Umbilical cord (tissue), 1 donor: ENCODE measurements at regions not wholly inside any gene's neighbourhood (a gene's known extent, or its start where the extent isn't known, plus 50 kb on each side); places are given as distances from the start of the nearest gene placed in this dataset.
"Not testable (repeated sequence)": the region's sequence is repeated elsewhere in the genome, so short reads cannot be mapped to it uniquely, and the experiment has no call there.

Source experiments
- DNase-seq: peaks from one replicate; pipeline ENCODE4 v3.0.0-alpha.2; 2015; ENCODE audit warnings: low spot score

GRCh38 chr13:110045202-110045601 is 258.8 kb upstream of the IRS2 start:
- no peak for DNase-seq

DNA sequence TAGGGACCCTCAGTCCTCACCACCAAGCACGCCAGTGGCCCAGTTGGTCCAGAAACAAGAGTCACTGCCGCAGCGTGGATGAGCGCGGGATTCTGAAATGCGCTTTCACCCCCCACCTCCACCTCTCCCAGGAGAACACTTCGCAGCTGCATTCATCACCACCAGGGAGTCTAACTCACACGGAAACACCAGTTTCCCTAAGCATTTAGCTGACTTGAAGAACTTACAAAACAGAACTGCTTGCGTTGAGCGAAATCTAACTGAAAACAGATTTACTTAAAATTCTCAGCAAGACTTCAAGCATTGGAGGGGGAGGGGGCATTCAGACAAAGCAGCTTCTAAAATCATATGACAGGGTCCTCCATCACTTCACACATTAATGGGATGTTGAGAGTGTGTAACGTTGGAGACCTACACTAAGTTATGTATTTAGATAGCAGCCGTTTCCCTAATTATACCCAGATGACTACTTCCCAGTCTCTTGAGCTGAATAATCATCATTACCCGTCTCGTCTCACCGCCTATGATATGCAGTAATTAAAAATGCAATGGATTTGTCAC is 258.2 kb upstream of the IRS2 start:
- peak; percentile 24 for DNase-seq

- peak; percentile 8 for DNase-seq
These were observed 256.0 kb upstream of the IRS2 start for GRCh38 chr13:110042253-110042950.

GRCh38 chr13:110041638-110042037 is 255.3 kb upstream of the IRS2 start:
- DNase-seq = not testable (repeated sequence)

DNA sequence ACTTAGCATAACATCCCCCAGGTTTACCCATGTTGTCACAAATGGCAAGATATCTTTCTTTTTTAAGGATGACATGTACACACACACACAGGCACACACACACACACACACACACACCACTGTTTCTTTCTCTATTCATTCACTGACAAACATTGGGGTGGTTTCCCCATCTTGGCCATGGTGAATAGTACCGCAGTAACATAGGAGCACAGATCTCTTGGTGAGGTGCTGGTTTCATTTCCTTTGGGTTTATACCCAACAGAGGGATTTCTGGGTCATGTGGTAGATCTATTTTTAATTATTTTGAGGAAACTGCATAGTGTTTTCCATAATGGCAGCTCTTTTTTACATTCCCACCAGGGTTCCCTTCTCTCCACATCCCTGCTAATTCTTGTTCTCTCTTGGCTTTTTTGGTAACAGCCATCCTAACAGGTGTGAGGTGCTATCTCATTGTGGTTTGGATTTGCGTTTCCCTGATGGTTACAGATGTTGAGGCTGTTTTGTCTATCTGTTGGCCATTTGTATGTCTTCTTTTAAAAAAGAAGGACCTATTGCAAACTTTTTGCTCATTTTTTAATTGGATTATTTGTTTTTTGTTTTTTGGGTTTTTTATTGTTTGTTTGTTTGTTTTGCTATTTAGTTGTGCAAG is 251.7 kb upstream of the IRS2 start:
- DNase-seq = no peak

DNA sequence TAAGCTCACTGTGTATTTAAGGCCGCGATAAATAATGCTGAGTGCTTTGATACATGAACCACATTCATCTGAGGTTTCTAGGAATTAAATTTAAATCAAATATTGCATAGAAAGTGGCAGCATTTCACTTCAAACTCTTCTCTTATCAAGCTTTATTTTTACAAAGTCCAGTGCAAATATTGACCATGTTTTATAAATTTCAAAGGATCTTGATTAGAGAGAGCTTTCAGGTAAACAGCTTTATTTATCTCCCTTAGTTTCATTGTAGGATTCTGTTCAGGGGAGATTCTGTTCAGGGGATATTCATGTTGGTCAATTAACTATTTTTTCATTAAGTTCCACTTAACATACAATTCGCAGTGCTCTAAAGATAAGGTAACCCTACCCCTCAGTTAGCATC is 249.7 kb upstream of the IRS2 start:
- no peak for DNase-seq

DNA sequence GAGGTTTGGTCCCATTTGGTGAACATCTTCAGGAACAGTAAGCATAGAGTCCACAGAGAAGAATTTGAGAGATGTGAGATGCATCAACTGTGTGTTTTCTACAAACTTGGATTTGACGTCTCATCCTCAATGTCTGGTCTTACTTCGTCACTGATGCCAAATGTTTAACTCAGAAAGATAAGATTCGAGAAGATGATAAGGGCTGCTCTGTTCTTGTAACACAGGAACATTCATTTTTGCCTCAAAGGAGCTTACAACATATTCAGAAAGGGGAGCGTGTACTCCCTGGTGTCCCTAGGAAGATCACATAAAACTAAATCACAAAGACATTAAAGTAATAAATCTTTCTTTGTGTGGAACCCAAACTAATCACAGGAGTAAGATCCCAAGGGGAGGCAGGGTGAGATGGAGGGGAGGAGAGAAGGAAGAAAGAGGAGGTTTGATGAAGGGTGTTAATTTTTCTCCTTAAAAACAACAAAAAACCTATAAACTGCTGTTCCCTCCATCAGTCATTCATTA is 247.7 kb upstream of the IRS2 start:
- peak; percentile 5 for DNase-seq

DNA sequence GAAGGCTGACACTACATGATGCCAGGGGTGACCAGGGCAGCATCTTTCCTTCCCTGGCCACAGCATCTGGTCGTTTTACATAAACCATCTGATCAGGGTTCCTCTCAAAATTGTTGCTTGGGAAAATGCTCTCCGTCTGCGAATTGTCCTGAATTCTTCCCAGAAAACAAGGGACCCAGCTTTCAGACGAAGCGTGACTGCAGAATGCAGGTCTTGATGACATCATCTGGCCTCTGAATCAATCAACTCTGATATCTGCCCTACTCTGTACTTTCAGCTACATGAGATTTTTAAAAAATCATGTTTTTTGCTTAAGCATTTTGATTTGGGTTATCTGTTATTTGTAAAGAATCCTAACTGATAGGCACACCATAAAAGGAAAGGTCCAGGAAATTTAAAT is 246.6 kb upstream of the IRS2 start:
- DNase-seq = no peak

DNA sequence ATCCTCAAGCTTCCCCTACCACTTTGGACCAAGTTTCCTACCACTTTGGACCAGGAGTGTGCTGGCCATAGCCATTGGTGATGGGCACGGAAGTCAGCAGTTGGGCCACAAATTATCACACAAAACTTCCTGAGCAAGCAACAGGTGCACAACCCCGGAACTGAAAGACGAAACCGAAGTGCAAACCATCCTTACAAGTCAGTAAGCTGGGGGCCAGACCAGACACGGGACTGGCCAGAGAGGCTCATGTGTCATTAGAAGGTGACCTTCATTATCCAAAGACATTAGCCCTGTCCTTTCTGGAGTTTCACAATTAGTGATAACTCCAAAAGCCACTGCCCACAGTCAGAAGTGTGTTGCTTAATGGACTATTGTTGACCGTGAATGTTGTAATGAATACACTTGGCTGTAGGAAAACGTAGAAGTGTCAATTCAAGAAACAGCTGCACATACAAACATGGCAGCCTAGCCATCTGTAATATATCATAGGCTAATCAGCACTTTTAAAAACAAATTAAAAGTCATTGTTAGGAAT is 244.1 kb upstream of the IRS2 start:
- DNase-seq = no peak

DNA sequence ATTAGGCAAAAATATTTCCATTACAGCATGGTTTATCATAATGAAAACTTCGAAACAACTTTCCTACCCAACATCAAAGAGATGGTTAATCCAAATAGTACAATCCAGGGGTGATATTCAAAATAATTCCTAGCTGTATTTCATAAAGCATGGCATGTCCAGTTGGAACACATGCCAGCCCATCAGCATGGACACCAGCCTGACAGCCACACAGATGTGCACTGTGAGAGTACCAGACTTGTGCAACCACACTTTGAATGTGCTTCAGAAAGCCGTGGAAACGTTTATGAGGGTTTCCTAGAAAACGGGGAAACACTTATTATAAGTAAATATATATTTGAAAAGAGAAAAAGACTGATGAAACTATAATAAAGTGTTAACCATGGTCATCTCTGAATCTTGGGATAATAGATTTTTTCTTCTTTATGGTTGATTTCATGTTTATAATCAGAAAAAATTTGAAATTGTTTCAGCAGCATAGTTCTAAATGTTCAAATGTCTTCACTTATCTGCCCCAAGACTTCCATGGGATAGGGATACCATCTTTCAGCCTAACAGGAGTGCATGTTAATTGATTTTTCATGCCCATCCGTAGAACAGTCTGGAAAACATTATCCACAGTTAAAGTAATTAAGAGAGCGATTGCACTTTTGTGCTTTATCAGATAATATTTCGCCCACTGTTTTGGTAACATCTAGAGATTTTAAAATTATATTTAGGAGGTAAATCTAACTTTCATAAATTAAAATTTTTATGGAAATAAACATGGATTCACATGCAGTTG is 242.6 kb upstream of the IRS2 start:
- DNase-seq = no peak

DNA sequence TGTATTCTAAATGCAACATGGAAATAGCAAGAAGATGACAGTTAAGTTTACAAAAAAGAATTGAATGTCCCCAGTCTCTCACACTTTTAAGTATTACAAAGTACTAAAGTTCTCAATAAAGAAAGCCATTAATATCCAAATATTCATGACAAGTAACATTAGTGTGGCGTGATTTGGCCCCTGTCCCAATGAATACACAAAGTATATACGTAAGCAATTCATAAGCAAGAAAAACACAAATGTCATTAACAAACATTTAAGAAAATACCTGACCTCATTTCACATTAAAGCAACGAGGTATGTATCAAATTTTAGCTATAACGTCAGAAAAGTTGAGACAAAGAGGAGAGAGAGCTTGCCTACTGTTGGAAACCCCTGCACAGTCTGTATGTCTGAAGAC is 241.9 kb upstream of the IRS2 start:
- no peak for DNase-seq

GRCh38 chr13:110027470-110028240 is 241.3 kb upstream of the IRS2 start:
- DNase-seq = no peak

- DNase-seq = no peak
These were observed 238.2 kb upstream of the IRS2 start for GRCh38 chr13:110024645-110024980.

DNA sequence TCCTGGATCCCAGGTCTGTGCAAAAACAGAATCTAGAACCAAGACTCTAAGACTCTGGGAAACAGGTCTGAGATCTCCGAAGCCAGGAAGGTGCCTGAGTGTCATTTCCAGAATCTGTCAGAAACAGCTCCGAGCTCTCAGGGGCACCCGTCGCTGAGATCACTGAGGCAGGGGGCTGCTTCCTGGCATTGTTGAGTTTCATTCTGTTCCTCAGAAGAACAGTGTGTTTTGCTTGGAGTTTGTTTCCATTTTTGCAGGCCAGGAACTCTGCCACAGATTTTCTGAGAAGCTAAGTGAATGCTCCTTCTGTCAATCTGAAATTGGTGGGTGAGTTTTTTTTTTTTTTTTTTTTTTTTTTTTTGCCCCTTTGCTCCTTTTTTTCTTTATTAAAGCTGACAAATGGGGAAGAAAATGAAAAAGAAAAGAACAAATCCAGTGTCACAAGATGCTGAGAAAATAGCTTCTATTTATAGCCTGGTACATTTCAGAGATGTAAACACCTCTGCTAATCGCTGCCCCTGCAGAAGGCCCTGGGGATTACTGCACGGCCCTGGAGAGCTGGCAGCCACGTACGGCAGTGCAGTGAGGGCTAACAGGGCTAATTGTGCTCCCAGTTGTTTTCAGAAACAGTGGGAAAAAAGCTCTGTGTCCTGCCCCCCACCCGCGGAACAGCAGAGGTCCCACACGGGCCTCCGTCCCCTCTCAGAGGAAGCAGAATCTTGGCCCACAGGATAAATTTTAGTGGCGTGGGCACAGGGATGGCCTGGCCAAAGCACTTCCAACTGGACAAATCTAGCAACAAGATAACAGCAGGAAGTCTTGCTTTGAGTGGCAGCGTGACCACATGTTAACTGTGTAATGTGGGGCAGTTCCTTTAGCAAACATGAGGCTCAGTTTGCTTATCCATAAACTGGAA is 237.6 kb upstream of the IRS2 start:
- DNase-seq = peak; percentile 44

- DNase-seq = no peak
These were observed 231.6 kb upstream of the IRS2 start for GRCh38 chr13:110018009-110018408.

- peak; percentile 57 for DNase-seq
These were observed 231.0 kb upstream of the IRS2 start for GRCh38 chr13:110017379-110017778.

- DNase-seq = no peak
These were observed 228.9 kb upstream of the IRS2 start for GRCh38 chr13:110015253-110015652.

GRCh38 chr13:110014719-110015118 is 228.3 kb upstream of the IRS2 start:
- DNase-seq = no peak

DNA sequence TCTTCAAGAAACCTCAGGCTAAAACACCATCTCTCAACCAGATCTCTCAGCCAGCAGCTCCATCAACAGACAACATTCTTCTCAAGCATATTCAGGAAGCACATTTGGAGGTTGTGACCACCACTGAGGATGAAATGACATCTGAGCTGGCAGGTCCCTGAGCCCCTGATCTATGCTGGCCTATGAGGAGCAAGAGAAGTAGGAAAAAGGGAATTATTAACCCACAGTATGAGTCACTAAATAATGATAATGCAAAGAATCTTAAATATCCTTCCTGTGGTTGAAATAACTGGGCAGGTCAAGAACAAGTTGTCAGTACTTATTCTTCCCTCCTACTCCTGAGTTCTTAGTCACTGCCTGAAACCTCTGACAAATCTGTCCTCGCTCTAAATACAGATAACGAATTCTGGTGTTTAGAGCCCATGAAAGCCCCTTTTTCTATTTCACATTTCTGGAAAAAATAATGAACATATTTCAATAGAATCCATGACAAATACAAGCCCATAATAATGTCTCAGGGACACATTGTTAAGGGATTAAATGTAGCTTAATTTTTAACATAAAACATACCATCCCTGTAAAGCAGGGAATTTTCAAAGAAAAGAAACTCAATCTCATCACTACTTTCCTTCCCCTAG is 225.8 kb upstream of the IRS2 start:
- DNase-seq = no peak
